ENCODE measurements at regions not wholly inside any gene's neighbourhood (a gene's known extent, or its start where the extent isn't known, plus 50 kb on each side); places are given as distances from the start of the nearest gene placed in this dataset.

DNA sequence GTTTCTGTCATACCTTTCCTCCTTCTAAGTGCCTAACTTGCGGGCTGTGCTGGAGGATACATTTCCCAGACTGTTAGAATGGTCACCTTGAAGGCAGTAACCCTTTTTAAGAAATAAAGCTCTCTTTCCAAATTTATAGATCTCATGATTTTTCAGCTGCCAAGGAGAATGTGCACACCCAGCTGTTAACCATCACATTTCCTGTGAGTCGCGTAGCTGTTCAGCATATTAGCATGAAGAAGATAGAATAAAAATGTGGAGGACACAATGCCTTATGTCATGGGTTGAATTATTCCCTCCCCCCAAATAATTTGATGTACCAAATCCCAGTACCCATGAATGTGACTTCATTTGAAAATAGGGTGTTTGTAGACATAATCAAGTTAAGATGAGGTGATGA, 729.4 kb downstream of the MTRR start:
- TF ChIP-seq CTCF (IDR thresholded peaks at IDR 0.05) (no peak), POLR2A (IDR thresholded peaks at IDR 0.05) (no peak)

Data from heart left ventricle (tissue), 13 donors.